AG20443 (cell line): ENCODE measurements at regions not wholly inside any gene's neighbourhood (a gene's known extent, or its start where the extent isn't known, plus 50 kb on each side); places are given as distances from the start of the nearest gene placed in this dataset.
"Not testable (repeated sequence)": the region's sequence is repeated elsewhere in the genome, so short reads cannot be mapped to it uniquely, and the experiment has no call there.

Experiments
- DNase-seq: peaks from one replicate; pipeline ENCODE4 v3.0.0; 2012; ENCODE audit warnings: low spot score, mixed read lengths

GRCh38 chr5:158602981-158603380 is 496.7 kb downstream of the EBF1 start:
- no peak for DNase-seq

- no peak for DNase-seq
Observed at GRCh38 chr5:158601118-158601517, 498.6 kb downstream of the EBF1 start.

- no peak for DNase-seq
Observed at GRCh38 chr5:158600679-158601078, 499.0 kb downstream of the EBF1 start.

- DNase-seq: peak; percentile 44
Observed at GRCh38 chr5:158599157-158599556, 500.6 kb downstream of the EBF1 start.

GRCh38 chr5:158594595-158595242 is 505.0 kb downstream of the EBF1 start:
- no peak for DNase-seq

- no peak for DNase-seq
Observed at GRCh38 chr5:158593925-158594324, 505.8 kb downstream of the EBF1 start.

- DNase-seq: peak; percentile 25
Observed at GRCh38 chr5:158591301-158591863, 508.3 kb downstream of the EBF1 start.

- no peak for DNase-seq
Observed at GRCh38 chr5:158590746-158591300, 508.9 kb downstream of the EBF1 start.

GRCh38 chr5:158589939-158590338 is 509.8 kb downstream of the EBF1 start:
- DNase-seq: no peak

GRCh38 chr5:158588617-158589016 is 511.1 kb downstream of the EBF1 start:
- DNase-seq: no peak

GRCh38 chr5:158586054-158586453 is 513.7 kb downstream of the EBF1 start:
- DNase-seq: no peak

GRCh38 chr5:158582669-158583068 is 517.0 kb downstream of the EBF1 start:
- DNase-seq: not testable (repeated sequence)

GRCh38 chr5:158573829-158574228 is 525.9 kb downstream of the EBF1 start:
- no peak for DNase-seq

GRCh38 chr5:158570502-158570901 is 529.2 kb downstream of the EBF1 start:
- DNase-seq: no peak

- DNase-seq: no peak
Observed at GRCh38 chr5:158569534-158569933, 530.2 kb downstream of the EBF1 start.

GRCh38 chr5:158565017-158565789 is 534.5 kb downstream of the EBF1 start:
- no peak for DNase-seq

- DNase-seq: no peak
Observed at GRCh38 chr5:158563760-158564390, 535.8 kb downstream of the EBF1 start.

- DNase-seq: no peak
Observed at GRCh38 chr5:158561562-158562190, 538.0 kb downstream of the EBF1 start.

GRCh38 chr5:158560170-158560569 is 539.5 kb downstream of the EBF1 start:
- no peak for DNase-seq

- DNase-seq: no peak
Observed at GRCh38 chr5:158559643-158560042, 540.1 kb downstream of the EBF1 start.

- no peak for DNase-seq
Observed at GRCh38 chr5:158559066-158559465, 540.6 kb downstream of the EBF1 start.

- DNase-seq: peak; percentile 14
Observed at GRCh38 chr5:158553962-158554336, 545.8 kb downstream of the EBF1 start.
